MV-4-11 (cell line): ENCODE measurements at regions not wholly inside any gene's neighbourhood (a gene's known extent, or its start where the extent isn't known, plus 50 kb on each side); places are given as distances from the start of the nearest gene placed in this dataset.

ENCODE experiments used
- DNase-seq: peaks from one replicate; lab custom pipeline; 2025; lab: John Stamatoyannopoulos, UW

DNA sequence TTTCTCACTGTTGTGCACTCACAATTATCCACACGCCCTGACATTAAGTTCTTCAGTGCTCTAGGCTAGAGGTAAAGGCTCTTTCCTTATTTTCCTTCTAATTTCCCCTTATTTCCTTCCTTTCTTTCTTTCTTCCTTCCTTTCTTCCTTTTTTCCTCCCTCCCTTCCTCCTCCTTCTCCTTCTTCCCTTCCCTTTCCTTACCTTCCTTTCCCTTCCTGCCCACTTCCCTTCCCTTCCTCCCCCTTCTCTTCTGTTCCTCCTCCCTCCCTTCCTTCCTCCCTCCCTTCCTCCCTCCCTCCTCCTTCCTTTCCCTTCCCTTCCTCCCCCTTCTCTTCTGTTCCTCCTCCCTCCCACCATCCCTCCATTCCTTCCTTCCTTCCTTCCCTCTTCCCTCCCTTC lies 317.0 kb upstream of the IRX1 start:
- DNase-seq: no peak

DNA sequence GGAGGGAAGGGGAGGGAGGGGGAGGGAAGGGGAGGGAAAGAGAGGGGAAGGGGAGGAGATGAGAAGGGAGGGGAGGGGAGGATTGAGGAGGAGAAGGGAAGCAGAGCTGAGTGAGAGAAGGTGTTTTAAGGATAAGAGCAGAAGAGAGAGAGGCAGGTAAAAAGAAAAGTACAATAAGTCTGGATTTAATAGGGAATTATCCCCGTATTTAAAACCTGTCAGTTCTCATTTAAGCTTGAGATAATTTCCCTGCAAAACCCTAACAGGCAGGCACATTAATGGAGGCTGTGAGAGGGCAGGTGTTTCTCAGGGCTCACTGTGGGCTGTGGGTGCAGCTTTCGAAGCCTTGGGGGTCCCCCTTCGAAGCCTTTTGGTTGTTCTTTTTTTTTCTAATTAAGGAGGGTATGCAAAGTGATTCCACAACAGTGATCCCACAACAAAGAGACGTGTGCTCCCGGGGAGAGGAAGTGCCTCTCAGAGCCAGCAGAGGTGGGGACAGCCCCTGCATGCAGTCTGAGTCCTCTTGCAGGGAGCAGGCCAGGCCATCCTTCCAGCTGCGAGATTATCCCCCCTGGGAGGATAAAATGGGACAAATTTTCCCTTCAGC lies 317.9 kb upstream of the IRX1 start:
- no peak for DNase-seq

DNA sequence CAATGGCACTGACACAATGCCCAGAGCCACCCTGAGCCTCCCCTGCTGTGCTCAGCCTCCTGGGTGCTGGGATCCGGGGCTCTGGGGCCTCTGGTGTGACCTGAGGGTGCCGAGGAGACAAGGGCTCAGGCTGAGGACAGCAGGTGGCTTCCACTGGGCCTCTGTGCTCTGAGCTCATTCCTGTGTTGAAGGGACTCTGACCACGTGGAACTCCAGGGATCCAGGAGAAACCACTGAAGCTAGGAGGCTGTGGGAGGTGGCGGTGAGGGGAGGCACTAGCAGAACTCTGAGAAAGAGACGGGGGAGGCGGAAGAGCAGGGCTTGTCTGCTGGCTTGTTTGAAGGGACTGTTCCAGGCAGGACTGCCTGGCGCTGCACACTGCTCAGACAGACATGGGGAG lies 318.7 kb upstream of the IRX1 start:
- DNase-seq: no peak

DNA sequence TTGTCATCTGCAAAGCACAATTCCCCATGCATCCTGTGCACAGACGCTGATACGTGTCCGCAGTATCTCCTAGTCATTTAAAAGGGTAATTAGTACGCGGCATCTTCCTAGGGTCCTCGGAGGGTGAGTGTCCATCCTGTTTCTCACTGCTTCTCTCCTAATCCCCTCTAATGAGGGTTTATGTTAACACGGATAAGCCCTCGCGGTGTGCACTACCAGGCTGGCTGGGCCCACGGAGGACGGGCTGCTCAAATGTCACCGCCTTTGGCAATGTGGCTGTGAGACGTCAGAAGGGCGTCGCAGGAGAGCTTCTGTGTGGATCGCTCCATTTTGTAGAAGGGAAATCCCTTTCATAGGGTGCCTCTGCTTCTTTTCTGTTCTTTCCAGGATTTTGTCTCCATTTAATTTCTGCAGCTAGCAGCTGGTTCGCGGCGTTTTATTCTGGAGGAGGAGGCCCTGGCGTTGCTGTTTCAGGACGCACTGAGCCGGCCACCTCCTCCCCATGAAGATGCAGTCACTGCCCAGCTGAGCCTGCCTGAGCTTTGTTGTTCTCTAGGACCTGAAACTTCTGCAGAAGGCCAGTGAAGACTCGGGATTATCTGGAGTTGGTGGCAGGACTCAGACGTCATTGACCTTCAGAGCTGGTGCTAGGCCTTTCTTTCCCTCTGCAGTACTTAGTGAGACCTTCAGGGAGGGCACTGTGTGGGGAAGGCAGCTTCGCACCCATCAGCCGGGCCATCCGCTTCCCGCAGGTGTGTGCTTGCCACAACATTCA lies 326.1 kb upstream of the IRX1 start:
- no peak for DNase-seq

DNA sequence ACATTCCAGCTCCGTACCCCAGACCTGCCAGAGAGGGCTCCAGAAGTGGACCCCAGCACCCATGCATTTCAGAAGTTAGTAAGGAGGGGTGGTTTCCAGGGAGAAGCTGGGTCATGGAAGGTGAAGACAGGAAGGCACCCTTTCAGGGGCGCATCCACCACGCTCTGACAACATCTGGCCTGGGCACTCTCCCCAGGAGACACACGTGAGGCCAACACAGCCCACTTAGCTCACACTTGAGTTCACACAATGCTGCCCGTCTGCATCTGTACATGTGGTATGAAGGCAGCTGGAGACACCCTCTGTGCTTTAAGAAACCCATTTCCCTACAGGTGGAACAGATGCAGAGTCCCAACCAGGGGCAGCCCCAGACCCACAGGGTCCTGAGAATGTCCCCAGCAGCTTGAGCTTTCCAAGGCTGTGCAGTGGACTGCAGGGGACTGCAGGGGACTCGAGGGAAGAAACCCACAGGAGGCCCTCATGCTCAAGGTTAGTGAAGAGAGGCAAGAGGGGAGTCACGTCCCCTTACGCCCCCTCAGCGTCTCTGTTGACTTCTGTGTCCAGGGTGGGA lies 326.8 kb upstream of the IRX1 start:
- DNase-seq: no peak

DNA sequence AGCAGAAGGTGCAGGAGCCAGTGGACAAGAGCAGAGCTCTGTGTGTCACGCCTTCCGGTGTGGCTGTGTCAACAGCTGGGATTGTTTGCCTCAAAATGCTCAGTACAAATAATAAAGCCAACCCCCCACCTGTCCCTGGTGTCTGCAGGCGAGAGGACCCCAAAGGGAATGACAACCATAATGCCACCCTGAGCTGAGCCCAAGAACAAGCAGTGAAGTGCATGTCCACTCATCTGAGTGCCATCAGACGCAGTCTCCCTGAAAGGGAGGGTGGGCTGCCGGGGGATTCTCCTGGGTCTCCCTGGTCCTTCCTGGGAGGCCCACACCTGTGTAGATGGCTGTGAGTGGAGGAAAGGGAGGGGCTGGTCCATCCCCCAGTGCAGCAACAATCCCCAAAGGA lies 328.8 kb upstream of the IRX1 start:
- DNase-seq: no peak

DNA sequence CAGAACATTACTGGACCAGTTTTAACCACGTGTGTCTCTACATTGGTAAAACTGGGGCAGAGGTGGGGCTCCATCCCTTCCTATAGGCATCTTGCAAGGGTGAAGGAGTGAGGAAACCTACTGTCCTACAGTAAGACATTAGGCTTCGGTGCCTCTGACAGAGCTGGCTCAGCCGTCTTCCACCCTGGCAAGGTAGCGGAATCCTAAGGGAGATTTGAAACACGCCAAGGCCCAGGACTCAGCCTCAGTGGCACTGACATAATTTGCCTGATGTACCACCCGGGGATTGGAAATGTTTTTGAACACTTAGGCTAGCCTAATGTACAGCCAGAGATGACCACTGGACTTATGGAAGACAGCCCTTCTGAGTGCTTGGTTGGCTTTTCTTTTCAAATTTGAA lies 329.7 kb upstream of the IRX1 start:
- DNase-seq: no peak

DNA sequence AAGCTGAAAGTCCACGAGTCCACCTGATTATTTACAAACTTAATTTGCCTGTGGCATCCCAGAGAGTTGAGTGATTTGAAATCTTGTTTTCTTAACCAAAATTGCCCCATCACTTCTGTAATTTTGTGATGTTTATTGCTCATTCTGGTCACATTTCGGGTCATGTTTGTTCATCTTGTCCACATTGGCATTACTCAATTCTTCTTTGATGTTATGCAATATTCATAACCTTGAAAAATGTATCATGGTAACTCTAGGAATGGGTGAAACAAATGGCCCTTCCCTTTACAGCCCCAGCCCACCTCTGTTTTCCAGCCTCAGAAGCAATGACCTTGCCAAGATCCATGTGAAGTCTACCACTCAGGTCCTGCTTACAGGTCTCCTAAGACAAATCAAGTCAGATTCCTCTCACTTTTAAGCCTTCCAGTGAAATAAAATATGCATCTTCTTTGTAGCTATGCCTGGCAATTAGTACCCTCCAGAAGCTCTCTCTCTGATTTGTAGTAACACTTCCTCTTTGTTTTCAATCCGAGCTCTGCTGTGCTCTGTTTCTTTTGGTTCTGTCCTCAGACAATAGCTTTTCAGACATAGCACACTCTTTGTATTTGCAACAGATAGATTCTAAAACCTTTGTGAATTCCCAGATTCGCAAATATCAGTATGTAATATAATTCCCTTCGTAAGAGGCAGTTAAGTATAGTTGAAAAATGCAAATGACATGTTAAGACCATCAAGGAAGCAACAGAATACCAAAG lies 330.3 kb upstream of the IRX1 start:
- DNase-seq: peak; percentile 5

DNA sequence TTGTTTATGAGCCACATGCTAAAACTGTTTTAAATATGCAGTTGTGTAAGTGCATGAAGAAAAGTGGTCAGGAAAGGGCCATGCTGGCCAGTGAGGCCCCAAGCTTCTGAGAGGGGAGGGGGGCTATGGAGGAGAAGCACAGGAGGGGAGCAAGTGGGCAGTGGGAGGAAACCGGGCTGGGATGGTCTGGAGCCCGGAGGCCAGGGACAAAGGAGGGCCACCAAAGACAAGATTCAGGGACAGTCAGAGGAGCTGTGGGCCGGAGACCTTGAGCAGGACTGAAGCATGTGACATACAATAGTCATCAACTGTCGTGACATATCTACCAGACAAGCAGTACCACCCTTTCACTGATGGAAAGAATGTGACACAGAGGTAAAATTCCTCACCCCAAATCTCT lies 333.2 kb upstream of the IRX1 start:
- DNase-seq: no peak

DNA sequence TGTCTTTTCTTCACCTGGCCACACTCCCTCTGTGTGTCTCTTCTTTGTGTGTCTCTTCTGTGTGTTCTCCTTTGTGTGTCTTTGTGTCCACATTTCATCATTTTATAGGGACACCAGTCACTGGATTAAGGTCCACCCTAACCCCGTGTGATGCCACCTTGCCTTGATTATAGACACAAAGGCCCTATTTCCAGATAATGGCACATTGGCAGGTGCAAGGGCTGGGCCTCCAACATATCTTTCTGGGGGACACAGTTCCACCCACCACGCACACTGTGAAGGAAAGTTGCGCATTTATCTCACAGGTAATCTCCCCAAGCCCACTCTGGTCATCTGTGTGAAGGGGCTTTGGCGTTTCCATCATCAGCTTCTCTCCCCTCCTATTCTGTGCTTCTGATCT lies 334.6 kb upstream of the IRX1 start:
- no peak for DNase-seq

DNA sequence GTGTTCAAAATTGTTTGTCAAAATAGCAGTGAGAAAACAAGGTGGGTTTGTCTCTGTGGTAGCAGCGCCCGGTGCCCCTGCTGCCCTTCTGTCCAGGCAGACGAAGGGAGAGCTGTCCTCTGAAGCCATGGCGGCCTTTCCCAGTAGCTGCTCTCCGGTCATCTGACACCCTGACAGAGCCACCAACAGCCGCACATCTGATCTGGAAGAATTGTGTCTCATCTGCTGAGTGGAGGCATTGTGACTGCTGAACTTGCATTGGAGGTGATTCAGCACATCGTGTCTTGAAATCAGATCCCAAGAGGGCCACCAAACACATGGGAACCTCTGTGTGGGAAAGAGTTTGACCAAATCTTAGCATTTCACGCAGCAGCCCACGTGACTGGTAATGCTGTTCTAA lies 337.6 kb upstream of the IRX1 start:
- no peak for DNase-seq

DNA sequence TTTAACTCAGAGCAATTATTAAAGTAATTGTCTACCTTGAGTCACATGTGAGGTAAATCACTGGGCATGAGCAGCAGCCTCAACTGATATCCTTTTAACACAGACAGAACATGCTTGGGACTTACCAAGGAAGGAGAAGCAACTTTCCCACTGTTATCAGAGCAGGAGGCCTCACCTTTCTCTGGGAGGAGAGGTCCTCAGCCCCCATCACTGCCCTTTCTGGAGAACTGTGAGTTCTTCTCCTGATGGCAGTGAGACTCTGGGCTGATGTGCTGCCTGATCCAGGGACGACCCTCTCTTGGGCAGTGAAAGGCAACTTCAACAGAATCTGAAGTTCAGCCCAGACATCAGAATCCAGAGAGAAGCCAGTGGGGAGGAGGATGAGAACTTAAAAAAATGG lies 343.4 kb upstream of the IRX1 start:
- no peak for DNase-seq

DNA sequence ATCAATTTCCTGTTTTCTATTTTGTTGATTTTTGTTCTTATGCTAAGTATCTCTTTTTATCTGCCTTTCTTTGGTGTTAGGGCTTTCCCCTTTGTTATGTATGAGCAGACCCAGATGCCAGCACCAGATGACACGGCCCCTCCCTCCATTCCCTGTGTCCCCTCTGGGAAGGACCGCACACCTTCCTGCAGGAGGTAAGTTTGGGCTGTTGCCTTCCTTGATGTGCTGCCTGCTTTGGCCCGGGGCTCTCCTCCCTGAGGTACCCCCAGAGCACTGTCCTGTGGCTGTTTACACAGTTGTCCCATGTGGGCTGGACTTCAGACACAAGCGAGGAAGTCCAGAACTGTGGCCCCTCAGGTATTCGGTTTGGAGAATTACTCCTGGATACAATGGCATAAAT lies 343.8 kb upstream of the IRX1 start:
- no peak for DNase-seq

DNA sequence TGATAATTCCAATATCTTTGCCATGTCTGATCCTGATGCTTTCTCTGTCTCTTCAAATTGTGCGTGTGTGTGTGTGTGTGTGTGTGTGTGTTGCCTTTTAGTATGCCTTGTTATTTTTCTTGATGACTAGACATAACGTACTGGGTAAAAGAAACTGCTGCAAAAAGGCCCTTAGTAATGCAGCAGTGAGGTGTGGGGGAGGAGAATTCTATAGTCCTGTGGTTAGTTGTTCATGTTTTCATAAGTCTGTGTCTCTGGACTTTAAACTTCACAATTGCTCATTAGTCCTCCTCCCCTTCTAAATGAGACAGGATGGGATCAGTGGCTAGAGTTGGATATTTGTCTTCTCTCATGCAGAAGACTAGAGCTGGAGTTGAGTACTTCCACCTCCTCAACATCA lies 346.2 kb upstream of the IRX1 start:
- DNase-seq: no peak

DNA sequence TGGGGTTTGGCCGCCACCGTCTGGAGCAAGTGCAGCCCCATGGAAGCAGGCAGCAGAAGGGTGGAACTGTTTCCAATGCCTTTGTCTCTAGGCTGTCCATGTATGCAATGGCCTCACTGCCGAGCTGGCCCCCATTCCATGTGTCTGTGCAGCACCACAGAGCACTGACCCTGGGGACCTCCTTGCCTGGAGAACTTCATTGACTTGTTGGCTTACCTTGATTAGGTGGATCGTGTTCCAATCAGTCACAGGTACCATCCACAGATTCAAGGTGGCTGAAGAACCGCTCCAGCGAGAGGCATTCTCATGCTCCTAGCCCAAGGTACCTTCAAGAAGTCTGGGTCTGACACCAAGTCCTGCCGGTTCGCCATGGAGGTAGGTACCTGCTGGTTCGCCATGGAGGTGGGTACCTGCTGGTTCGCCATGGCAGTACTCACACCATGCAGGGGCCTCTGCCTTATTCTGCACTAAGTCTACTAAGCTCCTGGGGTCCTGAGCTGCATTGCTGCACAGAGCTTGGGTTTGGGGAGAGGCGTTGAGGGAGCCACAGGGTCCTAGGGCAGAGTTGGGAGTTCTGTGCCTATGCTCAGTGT lies 358.3 kb upstream of the IRX1 start:
- DNase-seq: no peak

DNA sequence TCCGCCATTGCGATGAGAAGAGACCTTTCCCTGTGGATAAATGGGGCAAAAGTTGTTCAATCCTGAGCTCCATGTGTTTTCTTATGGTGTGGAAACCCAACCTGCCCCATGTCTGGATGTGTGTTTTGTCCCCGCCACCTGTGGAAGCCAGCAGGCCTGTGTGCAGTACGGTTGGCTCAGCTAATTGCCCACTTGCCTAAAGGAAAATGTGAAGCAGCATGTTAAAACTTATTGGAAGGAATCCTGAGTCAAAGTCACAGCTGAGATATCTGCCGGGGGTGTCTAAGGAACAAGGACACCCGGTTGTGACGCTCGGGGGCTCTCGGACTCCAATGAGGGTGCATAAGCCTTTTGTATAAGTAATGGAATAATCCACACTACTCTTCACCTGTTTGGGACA lies 361.1 kb upstream of the IRX1 start:
- no peak for DNase-seq

DNA sequence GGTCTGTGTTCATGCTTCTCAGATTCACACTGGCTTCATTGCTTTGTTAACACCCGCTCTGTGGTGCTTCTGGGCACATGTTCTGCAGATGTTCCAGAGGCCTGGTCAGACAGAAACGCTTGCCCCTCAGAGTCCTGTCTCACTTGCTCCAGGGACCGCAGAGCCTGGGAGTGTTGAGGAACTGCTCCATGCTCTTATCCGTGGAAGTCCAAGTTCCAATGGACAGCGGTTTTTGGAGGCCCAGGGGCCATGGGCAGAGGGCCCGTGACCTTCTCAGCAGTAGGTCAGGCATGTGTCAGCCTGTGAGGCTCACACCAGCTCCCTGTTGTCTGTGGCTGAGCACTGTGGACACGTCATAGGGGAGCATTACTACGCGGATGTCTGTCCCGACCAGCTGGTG lies 364.7 kb upstream of the IRX1 start:
- DNase-seq: no peak

DNA sequence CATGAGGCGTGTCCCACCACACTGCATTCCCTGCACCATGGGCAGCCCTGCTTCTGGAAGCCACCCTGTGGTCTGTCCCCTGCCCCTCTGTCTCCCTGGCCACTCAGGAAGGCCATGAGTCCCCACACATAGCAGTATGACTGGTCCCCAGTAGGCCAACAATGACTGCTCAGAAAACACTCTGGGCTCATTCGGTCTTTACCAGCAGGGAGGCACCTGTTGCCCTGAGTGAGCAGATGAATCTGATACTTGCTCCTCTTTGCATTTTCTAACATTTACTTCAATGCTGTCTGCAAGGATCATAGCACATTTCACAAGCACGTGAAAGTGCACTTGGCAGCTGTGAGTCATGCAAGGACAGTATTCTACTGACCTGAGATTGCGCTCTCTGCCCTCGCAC lies 365.4 kb upstream of the IRX1 start:
- no peak for DNase-seq

DNA sequence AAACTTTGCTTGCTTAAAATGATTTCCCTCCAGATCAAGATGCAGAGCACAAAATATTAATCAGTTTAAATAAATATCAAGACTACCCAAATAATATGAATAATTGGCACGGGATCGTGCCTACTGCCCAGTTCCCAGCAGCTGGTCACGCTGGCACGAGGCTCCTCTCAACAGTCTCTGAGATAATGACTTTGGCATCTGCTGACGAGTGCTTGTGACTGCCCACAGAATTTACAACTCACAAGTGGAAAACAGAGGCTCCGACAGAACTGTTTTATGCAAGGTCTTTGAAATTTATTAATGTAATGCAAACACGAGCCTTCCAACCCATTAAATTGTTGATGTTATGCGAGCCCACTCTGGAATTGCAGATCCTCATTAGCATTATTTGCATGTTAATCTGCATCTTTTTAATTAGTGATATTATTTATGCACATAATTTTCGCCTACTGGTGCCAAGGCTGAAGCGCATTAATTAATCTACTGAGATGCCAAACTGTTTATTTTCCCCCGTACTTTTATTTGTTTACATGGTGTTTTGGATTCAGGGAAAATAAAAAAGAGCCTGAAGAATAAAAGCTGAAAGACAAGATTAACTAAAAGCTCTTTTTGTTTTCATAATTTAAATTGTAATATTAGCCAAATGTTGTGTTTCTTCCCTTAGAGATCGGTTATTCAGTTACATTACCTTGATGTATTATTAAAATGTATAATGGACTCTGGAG lies 369.3 kb upstream of the IRX1 start:
- DNase-seq: no peak

DNA sequence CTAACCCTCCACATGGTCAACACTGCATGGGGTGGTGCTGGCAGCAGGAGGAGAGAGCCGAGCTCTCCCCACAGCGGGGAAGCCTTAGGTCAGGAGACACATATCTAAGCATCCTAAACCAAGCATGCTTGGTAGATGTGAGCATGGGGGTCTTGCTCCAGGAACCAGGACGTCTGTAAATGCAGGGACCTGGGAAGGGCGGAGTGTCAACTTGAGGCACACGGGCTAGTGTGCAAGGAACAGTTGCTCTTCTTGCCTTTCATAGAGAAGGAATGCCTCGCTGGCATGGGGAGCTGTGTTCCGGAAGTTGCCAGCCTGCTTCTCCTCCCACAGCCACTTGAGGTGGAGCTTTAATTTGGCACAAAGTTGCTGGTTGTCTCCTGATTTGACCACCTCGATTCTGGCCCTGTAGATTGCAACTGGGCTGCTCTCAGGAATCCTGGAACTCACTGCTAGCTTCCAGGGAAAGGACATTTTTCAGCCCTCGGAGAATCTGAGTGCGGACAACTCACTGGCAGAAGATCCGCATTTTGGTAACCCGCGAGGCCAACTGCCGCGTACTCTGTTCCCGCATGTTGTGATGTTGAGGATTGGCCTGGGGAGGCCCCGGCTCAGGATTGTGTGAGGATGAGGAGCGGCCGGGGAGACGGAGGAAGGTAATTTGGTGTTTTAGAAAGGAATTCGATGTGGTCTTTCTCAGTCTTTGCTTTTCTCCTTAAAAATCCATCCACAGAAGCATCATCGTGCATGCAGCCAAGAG lies 370.3 kb upstream of the IRX1 start:
- DNase-seq: no peak

DNA sequence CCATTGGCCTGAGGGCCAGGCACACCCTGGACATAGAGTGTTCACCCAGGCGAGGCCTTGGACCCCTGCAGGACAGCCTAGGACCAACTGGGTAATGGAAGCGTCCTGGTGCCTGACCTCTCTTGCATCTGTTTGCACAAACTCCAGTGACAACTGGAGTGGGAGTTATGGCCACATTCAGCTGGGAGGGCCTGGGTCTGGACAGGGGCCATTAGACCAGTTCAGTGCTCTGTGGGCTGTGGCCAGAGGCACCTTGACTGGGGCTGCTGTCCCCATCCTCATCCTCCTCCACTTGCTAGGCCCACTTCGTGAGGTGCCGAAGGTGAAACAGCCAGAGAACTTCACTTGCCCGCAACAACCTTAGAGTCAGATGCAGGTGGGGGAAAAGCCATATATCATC lies 372.7 kb upstream of the IRX1 start:
- DNase-seq: no peak
